Right lobe of liver (tissue), 6 donors: ENCODE measurements at regions not wholly inside any gene's neighbourhood (a gene's known extent, or its start where the extent isn't known, plus 50 kb on each side); places are given as distances from the start of the nearest gene placed in this dataset.

Experiments
- ATAC-seq, 4 donors: fragments of 200-7000 bp; cut with Tn5 transposase; one replicate each; pipeline ENCODE4 v1.9.1; 2020; ENCODE audit warnings: mild to moderate bottlenecking in 4 of 4, moderate library complexity in 4 of 4
- DNase-seq, 3 donors: peaks; one replicate each; pipeline ENCODE4 v3.0.0-alpha.2; 2020
- H3K27ac ChIP-seq, 3 donors: fragments of 200-600 bp; one replicate each; pipeline ENCODE4 v1.8.0; 2022
- H3K27me3 ChIP-seq, 2 donors: fragments of 200-600 bp; one replicate each; pipeline ENCODE4 v1.8.0; 2022
- H3K36me3 ChIP-seq, 4 donors: fragments of 200-600 bp; sonication (generic) in 1 of 4; one replicate each; pipeline versions ENCODE4 v1.5.1 to v1.8.0; 2017 to 2022; ENCODE audit warnings: control low read depth in 1 of 4
- H3K4me1 ChIP-seq, 4 donors: fragments of 200-600 bp; sonication (generic) in 1 of 4; one replicate each; pipeline versions ENCODE4 v1.5.1 to v1.8.0; 2017 to 2022; ENCODE audit warnings: control low read depth in 1 of 4
- H3K4me3 ChIP-seq, 3 donors: fragments of 200-600 bp; one replicate each; pipeline ENCODE4 v1.8.0; 2022
- H3K9me3 ChIP-seq, 4 donors: fragments of 200-600 bp; sonication (generic) in 1 of 4; one replicate each; pipeline versions ENCODE4 v1.5.1 to v1.8.0; 2017 to 2022; ENCODE audit warnings: control low read depth in 1 of 4
- POLR2A ChIP-seq: fragments of 450-650 bp; IDR thresholded peaks from one replicate; pipeline ENCODE4 v1.6.1; 2017; ENCODE audit warnings: antibody characterized with exemption, mild to moderate bottlenecking
- WGBS: methylation state at CpG from one replicate; pipeline ENCODE4 v1.1.6; 2018; ENCODE audit warnings: low coverage, low lambda C conversion rate; ENCODE audit not compliant: insufficient coverage; ENCODE audit errors: missing lambda C conversion rate; 5-methylcytosine and 5-hydroxymethylcytosine counted together
- intact Hi-C, 2 donors: fragments of 100-400 bp; cut with DNase I; formaldehyde crosslinking; loops; one replicate each; pipeline versions ENCODE4 v1.11.2 to v1.14.1; 2022
- TF ChIP-seq, protein P1 (sequence below), 4 donors: fragments of 200-600 bp in 3 of 4; fragments of 450-650 bp in 1 of 4; IDR thresholded peaks; one replicate each; pipeline versions ENCODE4 v1.5.1 to v1.8.0; 2016 to 2022; ENCODE audit warnings: antibody characterized with exemption in 4 of 4, mild to moderate bottlenecking in 2 of 4
- donor health status: DM: no; HTN: yes; CAD: no.
- donor health status: DM: no; HTN: no; CAD: no.
- donor health status: DM: no; HTN: no; CAD: no.
- donor health status: DM: no; HTN: yes; CAD: no.
- donor health status: DM: no; HTN: yes; CAD: no.

DNA sequence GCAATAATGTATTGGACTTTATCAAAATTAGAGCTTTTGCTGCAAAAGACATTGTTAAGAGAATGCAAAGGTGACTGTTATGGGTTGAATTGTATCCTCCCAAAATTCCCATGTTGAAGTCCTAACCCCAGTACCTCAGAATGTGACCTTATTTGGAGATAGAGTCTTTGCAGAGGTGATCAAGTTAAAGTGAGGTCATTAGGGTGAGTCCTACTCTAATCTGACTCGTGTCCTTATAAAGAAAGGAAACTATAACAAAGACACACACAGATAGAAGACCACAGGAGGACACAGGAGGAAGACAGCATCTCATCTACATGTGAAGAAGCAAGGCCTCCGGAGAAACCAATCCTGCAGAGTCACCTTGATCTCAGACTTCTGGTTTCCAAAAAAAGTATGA lies 1011.2 kb downstream of the TBC1D22A start:
- Histone ChIP-seq H3K27me3 (no peaks in the 10 kb centered on the region), H3K4me1 (no peaks in the 10 kb centered on the region)
- 41% methylated on average over 2 of the region's 2 CpGs for WGBS

DNA sequence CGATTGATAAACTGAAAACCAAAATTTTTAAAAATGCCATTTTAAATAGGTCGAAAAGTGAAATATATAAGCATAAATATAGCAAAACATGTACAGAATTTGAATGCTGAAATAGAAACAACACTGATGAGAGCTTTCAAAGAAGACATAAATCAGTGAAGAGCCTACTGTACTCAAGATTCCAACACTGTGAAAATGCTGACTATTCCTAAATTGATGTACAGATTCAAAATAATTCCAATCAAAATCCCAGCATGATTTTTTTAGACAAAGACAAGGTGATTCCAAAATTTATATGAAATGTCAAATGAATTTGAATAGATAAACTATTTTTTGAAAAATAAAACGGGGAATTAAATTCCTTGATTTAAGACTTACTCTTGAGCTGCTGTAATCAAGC lies 1010.4 kb downstream of the TBC1D22A start:
- Histone ChIP-seq H3K36me3 (no peaks in the 10 kb centered on the region), H3K4me1 (no peaks in the 10 kb centered on the region), H3K27me3 (no peaks in the 10 kb centered on the region), H3K4me3 (no peak overlapping the region), H3K27ac (no peak overlapping the region), H3K9me3 (no peaks in the 10 kb centered on the region)
- no peak for DNase-seq
- no peak for ATAC-seq
- TF ChIP-seq, protein P1, sequence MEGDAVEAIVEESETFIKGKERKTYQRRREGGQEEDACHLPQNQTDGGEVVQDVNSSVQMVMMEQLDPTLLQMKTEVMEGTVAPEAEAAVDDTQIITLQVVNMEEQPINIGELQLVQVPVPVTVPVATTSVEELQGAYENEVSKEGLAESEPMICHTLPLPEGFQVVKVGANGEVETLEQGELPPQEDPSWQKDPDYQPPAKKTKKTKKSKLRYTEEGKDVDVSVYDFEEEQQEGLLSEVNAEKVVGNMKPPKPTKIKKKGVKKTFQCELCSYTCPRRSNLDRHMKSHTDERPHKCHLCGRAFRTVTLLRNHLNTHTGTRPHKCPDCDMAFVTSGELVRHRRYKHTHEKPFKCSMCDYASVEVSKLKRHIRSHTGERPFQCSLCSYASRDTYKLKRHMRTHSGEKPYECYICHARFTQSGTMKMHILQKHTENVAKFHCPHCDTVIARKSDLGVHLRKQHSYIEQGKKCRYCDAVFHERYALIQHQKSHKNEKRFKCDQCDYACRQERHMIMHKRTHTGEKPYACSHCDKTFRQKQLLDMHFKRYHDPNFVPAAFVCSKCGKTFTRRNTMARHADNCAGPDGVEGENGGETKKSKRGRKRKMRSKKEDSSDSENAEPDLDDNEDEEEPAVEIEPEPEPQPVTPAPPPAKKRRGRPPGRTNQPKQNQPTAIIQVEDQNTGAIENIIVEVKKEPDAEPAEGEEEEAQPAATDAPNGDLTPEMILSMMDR (IDR thresholded peaks at IDR 0.05) = no peak
- TF ChIP-seq POLR2A = no peak
- intact Hi-C loops = no loop called here
- WGBS = 42% methylated on average over 3 of the region's 3 CpGs

More for the DNA sequence above, 1011.2 kb downstream of the TBC1D22A start:
- intact Hi-C loops = no loop called here
- no peak overlapping the region for H3K4me3 ChIP-seq
- TF ChIP-seq, protein P1 (IDR thresholded peaks at IDR 0.05) = no peak
- TF ChIP-seq POLR2A = no peak
- H3K27ac ChIP-seq = no peak overlapping the region
- H3K36me3 ChIP-seq = no peaks in the 10 kb centered on the region
- DNase-seq = no peak
- no peak for ATAC-seq
- no peaks in the 10 kb centered on the region for H3K9me3 ChIP-seq

DNA sequence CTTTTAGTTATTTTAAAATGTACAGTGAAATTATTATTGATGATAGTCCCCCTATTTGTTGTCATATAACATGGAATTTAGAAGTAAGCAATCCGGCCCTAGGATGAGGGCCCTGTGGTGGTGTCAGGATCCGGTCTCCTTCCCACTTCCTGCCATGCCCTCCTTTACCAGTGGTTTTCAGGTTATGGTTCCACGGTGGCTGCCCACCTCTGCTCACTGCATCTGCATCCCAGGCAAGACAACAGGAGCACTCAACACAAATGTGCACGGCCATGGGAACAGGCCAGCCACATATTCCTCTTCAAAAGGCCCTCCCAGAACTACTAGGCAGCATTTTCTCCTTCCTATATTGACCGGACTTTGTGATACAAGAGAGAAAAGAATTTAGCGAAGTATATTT lies 1007.2 kb downstream of the TBC1D22A start:
- TF ChIP-seq, protein P1 (IDR thresholded peaks at IDR 0.05) = no peak
- TF ChIP-seq POLR2A = no peak
- ATAC-seq (no peak), DNase-seq (no peak)
- H3K36me3 ChIP-seq = no peaks in the 10 kb centered on the region
- H3K27ac ChIP-seq = no peak overlapping the region
- intact Hi-C loops = no loop called here
- no peaks in the 10 kb centered on the region for H3K27me3 ChIP-seq
- no peaks in the 10 kb centered on the region for H3K4me1 ChIP-seq
- H3K4me3 ChIP-seq = no peak overlapping the region
- 59% methylated on average over 4 of the region's 6 CpGs for WGBS
- H3K9me3 ChIP-seq = no peaks in the 10 kb centered on the region

DNA sequence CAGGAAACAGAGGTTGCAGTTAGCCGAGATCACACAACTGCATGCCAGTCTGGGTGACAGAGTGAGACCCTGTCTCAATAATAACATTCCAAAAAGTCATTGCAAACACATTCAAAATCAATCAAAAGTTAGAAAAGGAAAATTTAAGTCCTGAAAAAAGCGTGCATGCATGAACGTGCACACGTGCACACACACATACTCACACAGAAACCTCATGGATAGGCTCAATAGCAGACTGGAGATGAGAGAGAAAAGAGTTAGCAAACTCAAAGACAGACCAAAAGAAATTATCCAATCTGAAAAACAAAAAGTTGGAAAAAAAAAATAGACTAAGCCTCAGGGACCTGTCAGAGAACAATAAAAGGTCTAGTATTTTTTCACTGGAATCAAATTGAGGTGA lies 1005.6 kb downstream of the TBC1D22A start:
- Histone ChIP-seq H3K27me3 (no peaks in the 10 kb centered on the region), H3K36me3 (no peaks in the 10 kb centered on the region), H3K9me3 (no peaks in the 10 kb centered on the region), H3K4me3 (no peak overlapping the region), H3K27ac (no peak overlapping the region), H3K4me1 (no peaks in the 10 kb centered on the region)
- TF ChIP-seq, protein P1 (IDR thresholded peaks at IDR 0.05) = no peak
- TF ChIP-seq POLR2A = no peak
- no peak for DNase-seq
- WGBS = 73% methylated on average over 4 of the region's 4 CpGs
- no peak for ATAC-seq
- intact Hi-C loops = no loop called here

DNA sequence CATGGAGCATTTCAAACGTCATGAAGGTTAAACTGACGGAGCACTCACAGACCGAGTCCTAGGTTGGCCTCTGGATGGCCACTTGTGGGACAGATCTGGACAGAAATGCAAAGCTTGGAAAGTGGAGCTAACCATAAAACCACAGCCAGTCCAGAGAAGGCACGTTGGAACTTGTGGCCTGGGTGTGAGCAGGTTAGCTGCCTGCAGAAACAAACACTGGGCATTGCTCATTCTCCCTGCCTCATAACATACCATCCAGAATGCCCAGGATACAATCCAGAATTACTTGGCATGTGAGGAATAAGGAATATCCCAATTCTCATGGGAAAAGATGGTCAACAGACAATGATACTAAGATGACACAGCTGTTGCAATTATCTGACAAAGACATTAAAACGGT lies 1005.0 kb downstream of the TBC1D22A start:
- ATAC-seq = no peak
- Histone ChIP-seq H3K36me3 (no peaks in the 10 kb centered on the region), H3K27ac (no peak overlapping the region), H3K9me3 (no peaks in the 10 kb centered on the region), H3K27me3 (no peaks in the 10 kb centered on the region), H3K4me3 (no peak overlapping the region), H3K4me1 (no peaks in the 10 kb centered on the region)
- no peak for DNase-seq
- intact Hi-C loops = no loop called here
- WGBS = 45% methylated on average over 5 of the region's 5 CpGs
- no peak for TF ChIP-seq POLR2A
- TF ChIP-seq, protein P1 (IDR thresholded peaks at IDR 0.05) = no peak
